Activated naive CD4-positive, alpha-beta T cell treated with anti-CD3 and anti-CD28 coated beads, Interleukin-2, amount 50 U/mL, for 24 hours (primary cell): ENCODE measurements at regions not wholly inside any gene's neighbourhood (a gene's known extent, or its start where the extent isn't known, plus 50 kb on each side); places are given as distances from the start of the nearest gene placed in this dataset.

Experiments used
- H3K27ac Mint-ChIP-seq: one replicate; pipeline ENCODE4 v1.8.0; 2021; ENCODE audit warnings: mild to moderate bottlenecking, mixed read lengths
- H3K27me3 Mint-ChIP-seq: one replicate; pipeline ENCODE4 v1.8.0; 2021; ENCODE audit warnings: mixed read lengths
- H3K36me3 Mint-ChIP-seq: one replicate; pipeline ENCODE4 v1.8.0; 2021; ENCODE audit warnings: mixed read lengths
- H3K4me1 Mint-ChIP-seq: one replicate; pipeline ENCODE4 v1.8.0; 2021; ENCODE audit warnings: mixed read lengths
- H3K4me3 Mint-ChIP-seq: one replicate; pipeline ENCODE4 v1.8.0; 2021; ENCODE audit warnings: mild to moderate bottlenecking, mixed read lengths
- H3K9me3 Mint-ChIP-seq: one replicate; pipeline ENCODE4 v1.8.0; 2021; ENCODE audit warnings: mixed read lengths

DNA sequence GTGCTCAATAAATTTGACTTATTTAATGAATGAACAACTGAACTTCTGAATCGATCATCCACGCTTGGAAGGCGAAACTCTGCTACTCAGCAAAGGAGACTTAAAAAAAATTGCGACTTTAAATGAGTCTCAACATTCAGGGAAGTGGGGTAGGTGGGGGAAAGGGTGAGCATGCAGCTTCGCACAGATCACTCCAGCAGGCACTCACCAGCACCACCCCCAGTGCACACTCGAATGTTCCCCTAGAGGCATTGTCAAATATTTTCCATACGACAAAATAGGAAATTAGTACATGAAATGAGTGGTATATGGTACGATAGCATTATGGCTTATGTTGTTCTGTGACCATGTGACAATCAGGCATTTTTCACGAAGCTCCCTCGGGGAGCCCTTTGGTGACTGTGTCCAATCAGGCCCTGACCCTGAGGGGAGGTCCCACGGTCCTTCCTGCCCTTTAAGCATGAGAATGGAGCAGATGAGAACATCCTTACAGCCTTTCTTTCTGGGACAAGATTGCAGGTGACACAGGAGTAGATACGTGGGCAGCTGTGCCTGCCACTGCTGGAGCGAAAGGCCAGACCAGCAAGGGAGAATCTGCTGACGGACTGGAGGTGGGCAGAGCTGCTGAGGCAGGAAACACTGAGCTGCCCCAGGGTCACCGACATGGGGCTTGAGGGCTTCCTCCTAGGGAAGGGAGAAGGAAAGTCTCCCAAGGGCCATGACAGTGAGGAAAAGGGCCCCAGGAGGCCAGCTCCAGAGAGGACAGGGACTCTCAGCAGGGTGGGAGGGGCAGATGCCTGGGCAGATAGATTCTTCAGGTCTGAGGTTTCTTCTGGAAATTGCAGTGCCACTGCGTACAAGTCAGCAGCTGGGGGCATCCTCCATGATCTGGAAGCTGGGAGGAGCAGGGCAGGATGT, 101.3 kb upstream of the ID2 start:
- Mint-ChIP-seq H3K9me3 (no peaks in the 10 kb centered on the region), H3K27me3 (peaks cover 3% of the 10 kb centered on the region), H3K4me1 (peaks cover 41% of the 10 kb centered on the region), H3K36me3 (no peaks in the 10 kb centered on the region), H3K4me3 (no peak overlapping the region), H3K27ac (peak overlapping the region; percentile 86)

GRCh38 chr2:8581234-8581561, 100.7 kb upstream of the ID2 start:
- Mint-ChIP-seq H3K4me1 (peaks cover 38% of the 10 kb centered on the region), H3K9me3 (no peaks in the 10 kb centered on the region), H3K36me3 (no peaks in the 10 kb centered on the region), H3K27me3 (peaks cover 1% of the 10 kb centered on the region), H3K4me3 (no peak overlapping the region), H3K27ac (no peak overlapping the region)

GRCh38 chr2:8581601-8582041, 100.2 kb upstream of the ID2 start:
- H3K4me1 Mint-ChIP-seq, result peaks cover 34% of the 10 kb centered on the region
- H3K27me3 Mint-ChIP-seq, result no peaks in the 10 kb centered on the region
- no peak overlapping the region for H3K27ac Mint-ChIP-seq
- no peak overlapping the region for H3K4me3 Mint-ChIP-seq
- no peaks in the 10 kb centered on the region for H3K36me3 Mint-ChIP-seq
- no peaks in the 10 kb centered on the region for H3K9me3 Mint-ChIP-seq

GRCh38 chr2:8582191-8582590, 99.7 kb upstream of the ID2 start:
- no peak overlapping the region for H3K27ac Mint-ChIP-seq
- no peak overlapping the region for H3K4me3 Mint-ChIP-seq
- no peaks in the 10 kb centered on the region for H3K27me3 Mint-ChIP-seq
- no peaks in the 10 kb centered on the region for H3K36me3 Mint-ChIP-seq
- peaks cover 28% of the 10 kb centered on the region for H3K4me1 Mint-ChIP-seq
- no peaks in the 10 kb centered on the region for H3K9me3 Mint-ChIP-seq

DNA sequence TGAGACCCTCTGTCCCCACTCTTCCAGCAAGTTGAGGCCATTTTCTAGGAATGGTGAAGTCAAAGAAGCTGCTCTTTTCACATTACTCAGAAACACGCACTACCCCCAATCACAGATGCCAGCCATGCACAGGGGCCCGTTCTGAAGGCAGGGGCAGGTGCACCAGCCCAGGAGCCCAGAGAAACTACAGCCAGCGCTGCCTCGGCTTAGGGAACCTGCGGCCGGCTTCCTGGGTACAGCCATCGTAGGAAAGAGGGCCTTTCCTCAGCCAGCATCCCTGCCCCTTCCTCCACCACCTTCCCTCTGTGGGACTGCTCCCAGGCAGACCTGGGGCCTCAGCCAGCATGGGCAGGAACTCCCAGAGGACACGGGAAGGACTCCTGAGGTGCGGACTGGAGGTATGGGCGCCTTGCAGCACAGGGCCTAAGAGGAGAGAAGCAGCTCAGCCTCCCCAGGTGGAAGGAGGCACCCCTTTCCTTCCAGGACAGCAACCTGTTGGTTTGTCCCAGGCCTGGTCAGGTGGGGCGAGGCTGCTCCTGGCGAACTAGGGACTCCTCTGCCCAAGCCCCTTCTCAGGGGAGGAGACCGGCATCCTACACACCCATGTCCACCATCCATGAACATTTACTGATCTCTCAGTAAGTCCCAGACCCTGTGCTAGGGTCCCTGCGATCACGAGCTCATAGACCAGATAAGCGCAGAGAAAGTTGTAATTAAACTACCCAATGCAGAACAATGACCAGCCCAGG, 99.0 kb upstream of the ID2 start:
- Mint-ChIP-seq H3K9me3 (no peaks in the 10 kb centered on the region), H3K4me3 (peak overlapping the region; percentile 60), H3K36me3 (no peaks in the 10 kb centered on the region), H3K4me1 (peaks cover 25% of the 10 kb centered on the region), H3K27me3 (no peaks in the 10 kb centered on the region), H3K27ac (no peak overlapping the region)

DNA sequence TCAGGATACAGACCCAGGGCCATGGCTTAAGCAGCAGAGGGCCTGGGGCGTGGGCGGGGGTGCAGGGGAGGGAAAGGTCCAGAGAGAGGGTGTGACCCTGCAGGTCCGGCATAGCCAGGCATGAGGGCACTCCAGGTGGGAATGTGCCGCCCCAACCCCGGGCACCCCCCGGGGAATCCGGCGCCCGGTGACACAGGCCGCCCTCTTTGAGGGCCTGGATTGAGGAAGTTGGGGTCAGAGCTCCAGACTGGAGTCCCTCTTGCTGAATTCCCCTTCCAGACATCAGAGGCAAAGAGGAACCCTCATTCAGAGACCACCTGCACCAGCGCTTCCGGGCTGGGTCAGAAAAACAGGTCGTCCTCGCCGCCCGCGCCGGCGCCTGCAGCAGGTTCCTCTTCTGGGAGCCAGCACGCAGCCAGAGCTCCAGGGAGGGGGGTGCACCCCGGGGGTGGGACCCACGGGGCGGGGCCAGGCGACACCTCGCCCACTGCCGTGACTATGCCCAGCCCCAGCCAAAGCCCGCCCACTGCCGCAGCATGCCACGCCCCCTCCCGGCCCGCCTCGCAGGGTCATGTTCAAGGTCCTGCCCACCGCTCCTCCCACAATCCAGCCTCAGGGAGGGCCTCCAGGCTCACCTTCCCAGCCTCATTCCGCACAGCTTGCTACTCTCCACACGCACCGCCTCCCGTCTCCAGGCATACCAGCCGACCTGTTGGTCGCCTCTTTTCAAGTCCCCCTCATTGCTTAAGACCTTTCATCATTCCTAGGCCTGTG, 98.3 kb upstream of the ID2 start:
- Mint-ChIP-seq H3K36me3 (no peaks in the 10 kb centered on the region), H3K4me3 (peak overlapping the region; percentile 60), H3K27ac (no peak overlapping the region), H3K4me1 (peaks cover 27% of the 10 kb centered on the region), H3K27me3 (no peaks in the 10 kb centered on the region), H3K9me3 (no peaks in the 10 kb centered on the region)

- no peak overlapping the region for H3K27ac Mint-ChIP-seq
- peaks cover 30% of the 10 kb centered on the region for H3K4me1 Mint-ChIP-seq
- H3K4me3 Mint-ChIP-seq, result peak overlapping the region; percentile 12
- H3K9me3 Mint-ChIP-seq, result no peaks in the 10 kb centered on the region
- H3K27me3 Mint-ChIP-seq, result no peaks in the 10 kb centered on the region
- H3K36me3 Mint-ChIP-seq, result no peaks in the 10 kb centered on the region
These were observed 97.4 kb upstream of the ID2 start for GRCh38 chr2:8584174-8585066.

- Mint-ChIP-seq H3K4me3 (no peak overlapping the region), H3K9me3 (no peaks in the 10 kb centered on the region), H3K36me3 (no peaks in the 10 kb centered on the region), H3K27me3 (no peaks in the 10 kb centered on the region), H3K4me1 (peaks cover 17% of the 10 kb centered on the region), H3K27ac (no peak overlapping the region)
These were observed 95.3 kb upstream of the ID2 start for GRCh38 chr2:8586457-8587051.

GRCh38 chr2:8587251-8587791, 94.5 kb upstream of the ID2 start:
- Mint-ChIP-seq H3K36me3 (no peaks in the 10 kb centered on the region), H3K4me3 (no peak overlapping the region), H3K4me1 (peaks cover 17% of the 10 kb centered on the region), H3K27me3 (no peaks in the 10 kb centered on the region), H3K9me3 (no peaks in the 10 kb centered on the region), H3K27ac (no peak overlapping the region)

GRCh38 chr2:8587920-8588830, 93.7 kb upstream of the ID2 start:
- no peak overlapping the region for H3K4me3 Mint-ChIP-seq
- H3K9me3 Mint-ChIP-seq, result no peaks in the 10 kb centered on the region
- H3K27me3 Mint-ChIP-seq, result no peaks in the 10 kb centered on the region
- peaks cover 14% of the 10 kb centered on the region for H3K4me1 Mint-ChIP-seq
- H3K27ac Mint-ChIP-seq, result no peak overlapping the region
- no peaks in the 10 kb centered on the region for H3K36me3 Mint-ChIP-seq

DNA sequence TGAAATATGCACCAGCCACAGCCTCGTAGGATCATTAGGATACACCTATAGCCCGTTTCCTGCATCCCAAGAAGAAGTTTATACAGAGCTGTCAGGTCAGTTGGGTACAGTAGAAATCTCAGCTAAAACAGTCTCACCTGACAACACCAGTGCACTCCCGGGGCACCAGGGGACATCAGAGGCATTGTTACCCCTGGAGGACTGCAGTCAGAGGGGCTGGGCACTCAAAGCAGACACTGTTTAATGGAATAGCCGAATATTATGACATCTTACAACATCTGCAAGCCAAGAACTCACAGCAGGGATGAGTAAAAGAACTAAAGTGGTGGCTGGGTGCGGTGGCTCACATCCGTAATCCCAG, 93.0 kb upstream of the ID2 start:
- no peaks in the 10 kb centered on the region for H3K9me3 Mint-ChIP-seq

GRCh38 chr2:8589721-8590120, 92.1 kb upstream of the ID2 start:
- Mint-ChIP-seq H3K27ac (no peak overlapping the region), H3K36me3 (no peaks in the 10 kb centered on the region)

More for the DNA sequence above, 93.0 kb upstream of the ID2 start:
- Mint-ChIP-seq H3K27me3 (no peaks in the 10 kb centered on the region), H3K4me1 (peaks cover 13% of the 10 kb centered on the region), H3K4me3 (no peak overlapping the region), H3K27ac (no peak overlapping the region), H3K36me3 (no peaks in the 10 kb centered on the region)

DNA sequence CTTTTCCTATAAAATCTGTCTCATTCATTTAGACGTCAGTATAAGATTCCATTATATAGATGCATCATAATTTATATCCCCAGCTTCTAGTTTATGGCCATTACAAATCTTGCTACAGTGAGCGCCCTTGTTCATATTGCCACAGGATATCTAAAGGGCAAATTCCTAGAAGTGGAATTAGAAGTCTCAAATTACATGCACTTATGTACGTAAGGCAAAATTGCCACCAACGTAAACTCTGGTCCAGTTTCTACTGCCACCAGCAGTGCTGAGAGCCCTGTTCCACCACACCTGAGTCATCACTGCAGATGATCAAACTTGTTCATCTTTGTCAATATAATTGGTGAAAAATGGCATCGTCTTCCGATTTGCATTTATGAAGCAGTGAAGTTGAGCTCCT, 90.9 kb upstream of the ID2 start:
- H3K9me3 Mint-ChIP-seq, result no peaks in the 10 kb centered on the region
- H3K36me3 Mint-ChIP-seq, result no peaks in the 10 kb centered on the region
- H3K4me3 Mint-ChIP-seq, result no peak overlapping the region

More at GRCh38 chr2:8589721-8590120, 92.1 kb upstream of the ID2 start:
- Mint-ChIP-seq H3K4me1 (peaks cover 9% of the 10 kb centered on the region), H3K4me3 (no peak overlapping the region), H3K27me3 (no peaks in the 10 kb centered on the region), H3K9me3 (no peaks in the 10 kb centered on the region)

More for the DNA sequence above, 90.9 kb upstream of the ID2 start:
- Mint-ChIP-seq H3K27me3 (no peaks in the 10 kb centered on the region), H3K27ac (no peak overlapping the region), H3K4me1 (peaks cover 5% of the 10 kb centered on the region)
